Mesothelial cell of epicardium (in vitro differentiated cells): ENCODE measurements at regions not wholly inside any gene's neighbourhood (a gene's known extent, or its start where the extent isn't known, plus 50 kb on each side); places are given as distances from the start of the nearest gene placed in this dataset.

Experiments
- DNase-seq, 2 experiments: peaks; one replicate each; pipeline ENCODE4 v3.0.0; 2021; ENCODE audit warnings: low spot score in 2 of 2; ENCODE audit not compliant: unreplicated experiment in 2 of 2
- H3K27ac Mint-ChIP-seq: 2 replicates; pipeline ENCODE4 v1.8.0; 2021; ENCODE audit warnings: mixed read lengths
- H3K27me3 Mint-ChIP-seq: 2 replicates; pipeline ENCODE4 v1.8.0; 2021; ENCODE audit warnings: low read depth, mixed read lengths
- H3K36me3 Mint-ChIP-seq: 2 replicates; pipeline ENCODE4 v1.8.0; 2021; ENCODE audit warnings: mixed read lengths
- H3K4me1 Mint-ChIP-seq: 2 replicates; pipeline ENCODE4 v1.8.0; 2021; ENCODE audit warnings: mixed read lengths
- H3K4me3 Mint-ChIP-seq: 2 replicates; pipeline ENCODE4 v1.8.0; 2021; ENCODE audit warnings: mild to moderate bottlenecking, moderate library complexity, mixed read lengths
- H3K9me3 Mint-ChIP-seq: 2 replicates; pipeline ENCODE4 v1.8.0; 2021; ENCODE audit warnings: mixed read lengths
- TF ChIP-seq, protein P1 (sequence below): fragments of 200-600 bp; sonication (generic); IDR thresholded peaks from one replicate; pipeline ENCODE4 v1.5.0; 2021; ENCODE audit warnings: antibody characterized with exemption; ENCODE audit not compliant: unreplicated experiment

- Mint-ChIP-seq H3K4me1 (no peaks in the 10 kb centered on the region), H3K36me3 (no peaks in the 10 kb centered on the region), H3K4me3 (no peak overlapping the region), H3K27me3 (no peaks in the 10 kb centered on the region), H3K27ac (no peak overlapping the region), H3K9me3 (peaks cover 19% of the 10 kb centered on the region)
- no peak for DNase-seq
- TF ChIP-seq, protein P1, sequence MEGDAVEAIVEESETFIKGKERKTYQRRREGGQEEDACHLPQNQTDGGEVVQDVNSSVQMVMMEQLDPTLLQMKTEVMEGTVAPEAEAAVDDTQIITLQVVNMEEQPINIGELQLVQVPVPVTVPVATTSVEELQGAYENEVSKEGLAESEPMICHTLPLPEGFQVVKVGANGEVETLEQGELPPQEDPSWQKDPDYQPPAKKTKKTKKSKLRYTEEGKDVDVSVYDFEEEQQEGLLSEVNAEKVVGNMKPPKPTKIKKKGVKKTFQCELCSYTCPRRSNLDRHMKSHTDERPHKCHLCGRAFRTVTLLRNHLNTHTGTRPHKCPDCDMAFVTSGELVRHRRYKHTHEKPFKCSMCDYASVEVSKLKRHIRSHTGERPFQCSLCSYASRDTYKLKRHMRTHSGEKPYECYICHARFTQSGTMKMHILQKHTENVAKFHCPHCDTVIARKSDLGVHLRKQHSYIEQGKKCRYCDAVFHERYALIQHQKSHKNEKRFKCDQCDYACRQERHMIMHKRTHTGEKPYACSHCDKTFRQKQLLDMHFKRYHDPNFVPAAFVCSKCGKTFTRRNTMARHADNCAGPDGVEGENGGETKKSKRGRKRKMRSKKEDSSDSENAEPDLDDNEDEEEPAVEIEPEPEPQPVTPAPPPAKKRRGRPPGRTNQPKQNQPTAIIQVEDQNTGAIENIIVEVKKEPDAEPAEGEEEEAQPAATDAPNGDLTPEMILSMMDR: no peak
These were observed 131.0 kb upstream of the HUWE1 start for GRCh38 chrX:53817548-53817947.

DNA sequence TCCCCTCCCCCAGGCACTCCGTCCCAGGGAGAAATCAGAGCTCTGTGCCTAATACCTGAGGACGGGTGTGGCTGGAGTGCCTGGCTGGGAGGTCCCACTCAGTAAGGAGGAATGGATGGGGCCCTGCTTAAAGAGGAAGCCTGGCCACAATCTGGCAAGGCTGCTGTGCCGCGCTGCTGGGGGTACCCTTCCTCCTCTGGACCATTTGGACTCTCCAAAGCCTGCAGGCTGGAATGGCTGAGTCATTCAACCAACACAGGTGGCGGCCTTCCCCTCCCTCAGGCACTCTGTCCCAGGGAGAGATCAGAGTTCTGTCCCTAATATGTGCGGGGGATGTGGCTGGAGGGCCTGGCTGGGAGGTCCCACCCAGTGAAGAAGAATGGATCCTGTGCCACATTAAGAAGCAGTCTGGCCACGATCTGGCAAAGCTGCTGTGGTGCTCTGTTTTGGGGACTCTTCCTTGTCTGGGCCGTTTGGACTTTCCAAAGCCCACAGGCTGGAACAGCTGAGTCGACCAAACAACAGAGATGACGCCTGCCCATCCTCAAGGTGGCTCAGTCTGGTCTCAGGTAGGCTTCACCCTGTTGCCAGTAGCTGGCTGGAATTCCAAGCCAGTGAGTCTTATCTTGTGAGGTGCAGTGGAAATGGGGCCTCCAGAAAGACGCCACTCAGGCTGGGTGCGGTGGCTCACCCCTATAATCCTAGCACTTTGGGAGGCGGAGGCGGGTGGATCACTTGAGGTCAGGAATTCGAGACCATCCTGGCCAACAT lies 127.3 kb upstream of the HUWE1 start:
- Mint-ChIP-seq H3K36me3 (no peaks in the 10 kb centered on the region), H3K27ac (no peak overlapping the region), H3K4me3 (no peak overlapping the region), H3K4me1 (no peaks in the 10 kb centered on the region), H3K9me3 (peaks cover 28% of the 10 kb centered on the region), H3K27me3 (no peaks in the 10 kb centered on the region)
- no peak for DNase-seq
- TF ChIP-seq, protein P1: no peak

GRCh38 chrX:53798281-53798680 lies 111.8 kb upstream of the HUWE1 start:
- peaks cover 3% of the 10 kb centered on the region for H3K27me3 Mint-ChIP-seq
- no peak for DNase-seq
- no peak overlapping the region for H3K4me3 Mint-ChIP-seq
- H3K27ac Mint-ChIP-seq: no peak overlapping the region
- TF ChIP-seq, protein P1: no peak
- no peaks in the 10 kb centered on the region for H3K36me3 Mint-ChIP-seq
- H3K4me1 Mint-ChIP-seq: no peaks in the 10 kb centered on the region
- H3K9me3 Mint-ChIP-seq: peaks cover 52% of the 10 kb centered on the region

DNA sequence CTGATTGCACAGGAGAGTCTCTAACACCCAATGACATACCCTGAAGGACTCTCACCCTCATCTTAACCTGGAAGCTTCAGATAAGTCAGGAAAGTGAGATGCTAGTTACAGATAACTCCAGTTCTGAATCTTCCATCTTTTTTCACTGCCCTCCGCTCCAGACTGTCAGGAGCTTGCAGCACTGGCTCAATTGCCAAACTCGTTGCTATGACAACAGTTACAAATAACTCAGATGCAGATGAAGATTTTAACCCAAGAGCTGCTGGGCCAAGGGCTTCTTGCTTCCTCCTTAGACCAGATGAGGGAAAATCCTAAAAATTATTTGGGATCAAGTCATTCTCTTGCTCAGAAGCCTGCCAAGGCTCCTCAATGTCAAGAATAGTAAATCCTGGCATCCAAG lies 109.1 kb upstream of the HUWE1 start:
- no peak overlapping the region for H3K27ac Mint-ChIP-seq
- peaks cover 3% of the 10 kb centered on the region for H3K27me3 Mint-ChIP-seq
- peaks cover 34% of the 10 kb centered on the region for H3K9me3 Mint-ChIP-seq
- no peak for DNase-seq
- H3K36me3 Mint-ChIP-seq: no peaks in the 10 kb centered on the region
- no peak overlapping the region for H3K4me3 Mint-ChIP-seq
- TF ChIP-seq, protein P1: no peak
- H3K4me1 Mint-ChIP-seq: no peaks in the 10 kb centered on the region

GRCh38 chrX:53794181-53794580 lies 107.7 kb upstream of the HUWE1 start:
- H3K27ac Mint-ChIP-seq: no peak overlapping the region
- H3K4me3 Mint-ChIP-seq: no peak overlapping the region
- H3K4me1 Mint-ChIP-seq: no peaks in the 10 kb centered on the region
- H3K36me3 Mint-ChIP-seq: no peaks in the 10 kb centered on the region
- DNase-seq: no peak
- peaks cover 3% of the 10 kb centered on the region for H3K27me3 Mint-ChIP-seq
- H3K9me3 Mint-ChIP-seq: peaks cover 27% of the 10 kb centered on the region
- TF ChIP-seq, protein P1: no peak
